ENCODE measurements at regions not wholly inside any gene's neighbourhood (a gene's known extent, or its start where the extent isn't known, plus 50 kb on each side); places are given as distances from the start of the nearest gene placed in this dataset.

- DNase-seq (ENCODE audit: low read depth, low spot score) = no peak
Observed at GRCh38 chr1:81634294-81634693, 166.4 kb upstream of the ADGRL2 start.

- DNase-seq (ENCODE audit: low read depth, low spot score) = no peak
Observed at GRCh38 chr1:81619156-81619555, 181.6 kb upstream of the ADGRL2 start.

GRCh38 chr1:81618376-81618775, 182.4 kb upstream of the ADGRL2 start:
- DNase-seq (ENCODE audit: low read depth, low spot score) = no peak

- no peak for DNase-seq (ENCODE audit: low read depth, low spot score)
Observed at GRCh38 chr1:81617308-81617967, 183.3 kb upstream of the ADGRL2 start.

GRCh38 chr1:81613803-81614202, 186.9 kb upstream of the ADGRL2 start:
- DNase-seq (ENCODE audit: low read depth, low spot score) = no peak

- no peak for DNase-seq (ENCODE audit: low read depth, low spot score)
Observed at GRCh38 chr1:81607924-81608323, 192.8 kb upstream of the ADGRL2 start.

- DNase-seq (ENCODE audit: low read depth, low spot score) = no peak
Observed at GRCh38 chr1:81607086-81607485, 193.6 kb upstream of the ADGRL2 start.

GRCh38 chr1:81606656-81607055, 194.1 kb upstream of the ADGRL2 start:
- no peak for DNase-seq (ENCODE audit: low read depth, low spot score)

GRCh38 chr1:81605023-81605422, 195.7 kb upstream of the ADGRL2 start:
- no peak for DNase-seq (ENCODE audit: low read depth, low spot score)

GRCh38 chr1:81600878-81601622, 199.7 kb upstream of the ADGRL2 start:
- DNase-seq (ENCODE audit: low read depth, low spot score) = no peak

GRCh38 chr1:81600363-81600762, 200.4 kb upstream of the ADGRL2 start:
- DNase-seq (ENCODE audit: low read depth, low spot score) = no peak

- no peak for DNase-seq (ENCODE audit: low read depth, low spot score)
Observed at GRCh38 chr1:81598623-81599022, 202.1 kb upstream of the ADGRL2 start.

GRCh38 chr1:81597720-81598426, 202.9 kb upstream of the ADGRL2 start:
- DNase-seq (ENCODE audit: low read depth, low spot score) = no peak

- DNase-seq (ENCODE audit: low read depth, low spot score) = no peak
Observed at GRCh38 chr1:81596341-81596740, 204.4 kb upstream of the ADGRL2 start.

GRCh38 chr1:81594206-81594605, 206.5 kb upstream of the ADGRL2 start:
- DNase-seq (ENCODE audit: low read depth, low spot score) = no peak

- no peak for DNase-seq (ENCODE audit: low read depth, low spot score)
Observed at GRCh38 chr1:81592233-81592632, 208.5 kb upstream of the ADGRL2 start.

GRCh38 chr1:81590171-81590570, 210.6 kb upstream of the ADGRL2 start:
- no peak for DNase-seq (ENCODE audit: low read depth, low spot score)

- DNase-seq (ENCODE audit: low read depth, low spot score) = no peak
Observed at GRCh38 chr1:81588149-81588548, 212.6 kb upstream of the ADGRL2 start.

- DNase-seq (ENCODE audit: low read depth, low spot score) = no peak
Observed at GRCh38 chr1:81587426-81587825, 213.3 kb upstream of the ADGRL2 start.

GRCh38 chr1:81585371-81585770, 215.4 kb upstream of the ADGRL2 start:
- DNase-seq (ENCODE audit: low read depth, low spot score) = no peak

GRCh38 chr1:81584398-81584797, 216.3 kb upstream of the ADGRL2 start:
- DNase-seq (ENCODE audit: low read depth, low spot score) = no peak

- no peak for DNase-seq (ENCODE audit: low read depth, low spot score)
Observed at GRCh38 chr1:81583878-81584277, 216.9 kb upstream of the ADGRL2 start.
